WTC11 (cell line): ENCODE measurements at regions not wholly inside any gene's neighbourhood (a gene's known extent, or its start where the extent isn't known, plus 50 kb on each side); places are given as distances from the start of the nearest gene placed in this dataset.

ENCODE experiments used
- ATAC-seq: fragments of 200-7000 bp; cut with Tn5 transposase; 2 replicates; pipeline ENCODE4 v1.10.0; 2021; ENCODE audit warnings: mild to moderate bottlenecking, moderate library complexity
- CTCF ChIA-PET: fragments of 300-600 bp; sonication (Branson Sonifier 250); formaldehyde crosslinking; loops from one replicate; lab custom pipeline; 2021; ENCODE audit warnings: antibody characterized with exemption; lab: Charles Lee
- POLR2A ChIA-PET: fragments of 350-600 bp; sonication (Branson Sonifier 250); formaldehyde crosslinking; loops from one replicate; lab custom pipeline; 2021; ENCODE audit warnings: antibody characterized with exemption; lab: Charles Lee
- DNase-seq: peaks from one replicate; pipeline ENCODE4 v3.0.0; 2021; ENCODE audit warnings: low spot score
- H3K27ac Mint-ChIP-seq: 2 replicates; pipeline ENCODE4 v1.8.0; 2021; ENCODE audit warnings: mixed read lengths
- H3K27me3 Mint-ChIP-seq: 2 replicates; pipeline ENCODE4 v1.8.0; 2021; ENCODE audit warnings: low read depth, mild to moderate bottlenecking, moderate library complexity, mixed read lengths
- H3K36me3 Mint-ChIP-seq: 2 replicates; pipeline ENCODE4 v1.8.0; 2021; ENCODE audit warnings: mixed read lengths
- H3K4me1 Mint-ChIP-seq: 2 replicates; pipeline ENCODE4 v1.8.0; 2022; ENCODE audit warnings: mixed read lengths
- H3K4me3 Mint-ChIP-seq: 2 replicates; pipeline ENCODE4 v1.8.0; 2021; ENCODE audit warnings: mild to moderate bottlenecking, moderate library complexity, mixed read lengths
- H3K9me3 Mint-ChIP-seq: 2 replicates; pipeline ENCODE4 v1.8.0; 2021; ENCODE audit warnings: mixed read lengths
- ELF4 ChIP-seq: sonication (generic); formaldehyde crosslinking; IDR thresholded peaks from 2 replicates; pipeline ENCODE4 v1.8.1; 2022; ENCODE audit warnings: low read depth, mild to moderate bottlenecking, moderate library complexity, missing genetic modification reagents
- ETV6 ChIP-seq: sonication (generic); formaldehyde crosslinking; IDR thresholded peaks from 2 replicates; pipeline ENCODE4 v1.8.1; 2022; ENCODE audit warnings: mild to moderate bottlenecking, missing genetic modification reagents
- HMGA2 ChIP-seq: fragments of 250-450 bp; sonication (Bioruptor Pico); IDR thresholded peaks from 2 replicates; pipeline ENCODE4 v1.4.0; 2021; ENCODE audit warnings: mild to moderate bottlenecking, moderate library complexity
- JAZF1 ChIP-seq: fragments of 250-450 bp; sonication (Bioruptor Pico); IDR thresholded peaks from 2 replicates; pipeline ENCODE4 v1.9.0; 2021; ENCODE audit warnings: moderate library complexity, mild to moderate bottlenecking, inconsistent platforms
- JUN ChIP-seq: sonication (generic); formaldehyde crosslinking; IDR thresholded peaks from 2 replicates; pipeline ENCODE4 v1.8.0; 2023; ENCODE audit warnings: mild to moderate bottlenecking, missing genetic modification reagents
- MXD4 ChIP-seq: fragments of 250-450 bp; sonication (Bioruptor Pico); IDR thresholded peaks from 2 replicates; pipeline ENCODE4 v1.8.0; 2021; ENCODE audit warnings: mild to moderate bottlenecking, moderate library complexity, borderline replicate concordance
- NFE2L1 ChIP-seq: sonication (generic); formaldehyde crosslinking; IDR thresholded peaks from 2 replicates; pipeline ENCODE4 v1.8.1; 2023; ENCODE audit warnings: missing genetic modification reagents
- SOX15 ChIP-seq: fragments of 250-450 bp; sonication (Bioruptor Pico); IDR thresholded peaks from 2 replicates; pipeline ENCODE4 v1.9.0; 2021; ENCODE audit warnings: mild to moderate bottlenecking
- TCF7 ChIP-seq: sonication (generic); formaldehyde crosslinking; IDR thresholded peaks from 2 replicates; pipeline ENCODE4 v1.8.0; 2022; ENCODE audit warnings: mild to moderate bottlenecking, low read depth, missing genetic modification reagents, moderate library complexity
- TEAD1 ChIP-seq: sonication (generic); formaldehyde crosslinking; IDR thresholded peaks from 2 replicates; pipeline ENCODE4 v1.8.0; 2022; ENCODE audit warnings: mild to moderate bottlenecking, missing genetic modification reagents
- ZNF121 ChIP-seq: sonication (generic); formaldehyde crosslinking; IDR thresholded peaks from 2 replicates; pipeline ENCODE4 v1.8.0; 2023; ENCODE audit warnings: missing genetic modification reagents
- ZNF263 ChIP-seq: sonication (generic); formaldehyde crosslinking; IDR thresholded peaks from 2 replicates; pipeline ENCODE4 v1.8.1; 2022; ENCODE audit warnings: low read depth, mild to moderate bottlenecking, moderate library complexity, missing genetic modification reagents
- ZNF317 ChIP-seq: sonication (generic); formaldehyde crosslinking; IDR thresholded peaks from 2 replicates; pipeline ENCODE4 v1.8.1; 2023; ENCODE audit warnings: low read depth, mild to moderate bottlenecking, moderate library complexity, missing genetic modification reagents, borderline replicate concordance
- TF ChIP-seq, protein P1 (sequence below): sonication (generic); formaldehyde crosslinking; IDR thresholded peaks from 2 replicates; pipeline ENCODE4 v1.8.1; 2023; ENCODE audit warnings: mild to moderate bottlenecking, missing genetic modification reagents
- TF ChIP-seq, protein P2 (sequence below): sonication (generic); formaldehyde crosslinking; IDR thresholded peaks from 2 replicates; pipeline ENCODE4 v1.8.0; 2022; ENCODE audit warnings: mild to moderate bottlenecking, missing genetic modification reagents
- TF ChIP-seq, protein P3 (sequence below): fragments of 200-600 bp; IDR thresholded peaks from 2 replicates; pipeline ENCODE4 v1.8.0; 2022; ENCODE audit warnings: antibody characterized with exemption
- TF ChIP-seq, protein P4 (sequence below): fragments of 250-450 bp; sonication (Bioruptor Pico); conservative IDR thresholded peaks from 2 replicates; pipeline ENCODE4 v1.9.0; 2021; ENCODE audit warnings: mild to moderate bottlenecking
- TF ChIP-seq, protein P5 (sequence below): sonication (generic); formaldehyde crosslinking; IDR thresholded peaks from 2 replicates; pipeline ENCODE4 v1.8.0; 2022; ENCODE audit warnings: mild to moderate bottlenecking, missing genetic modification reagents

DNA sequence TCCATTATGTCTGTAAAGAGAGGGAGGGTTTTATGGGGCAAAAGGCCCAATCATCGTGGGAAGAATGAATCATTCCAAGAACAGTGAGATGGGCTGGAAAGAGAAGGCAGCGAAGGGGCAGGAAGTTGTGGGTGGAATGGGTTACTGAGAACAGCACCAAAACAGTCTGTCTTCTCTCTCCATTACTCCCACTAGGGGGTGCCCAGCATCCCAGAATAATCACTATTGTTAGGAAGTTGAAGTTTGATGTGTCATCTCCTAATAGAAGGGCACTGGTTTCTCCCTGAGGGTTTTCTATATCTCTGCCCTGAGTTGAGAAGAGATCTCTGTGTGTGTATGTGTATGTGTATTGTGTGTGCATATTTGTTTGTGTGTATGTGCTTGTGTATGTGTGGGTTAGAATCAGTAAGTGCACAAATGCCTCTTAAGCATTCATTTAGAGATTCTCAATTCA is 76.6 kb upstream of the MAP4K3 start:
- POLR2A ChIA-PET = no interaction called here
- ATAC-seq = peak; percentile 39
- CTCF ChIA-PET = interaction anchor here (0.7 to 1.1 kb wide), 2 partner anchors 80 to 216 kb away, joined by 4 read pairs; no protein-coding TSS in a partner anchor
- DNase-seq = peak; percentile 35
- H3K27me3 Mint-ChIP-seq = no peaks in the 10 kb centered on the region
- peaks cover 6% of the 10 kb centered on the region for H3K36me3 Mint-ChIP-seq
- peak overlapping the region; percentile 26 for H3K27ac Mint-ChIP-seq
- TF ChIP-seq, protein P1, sequence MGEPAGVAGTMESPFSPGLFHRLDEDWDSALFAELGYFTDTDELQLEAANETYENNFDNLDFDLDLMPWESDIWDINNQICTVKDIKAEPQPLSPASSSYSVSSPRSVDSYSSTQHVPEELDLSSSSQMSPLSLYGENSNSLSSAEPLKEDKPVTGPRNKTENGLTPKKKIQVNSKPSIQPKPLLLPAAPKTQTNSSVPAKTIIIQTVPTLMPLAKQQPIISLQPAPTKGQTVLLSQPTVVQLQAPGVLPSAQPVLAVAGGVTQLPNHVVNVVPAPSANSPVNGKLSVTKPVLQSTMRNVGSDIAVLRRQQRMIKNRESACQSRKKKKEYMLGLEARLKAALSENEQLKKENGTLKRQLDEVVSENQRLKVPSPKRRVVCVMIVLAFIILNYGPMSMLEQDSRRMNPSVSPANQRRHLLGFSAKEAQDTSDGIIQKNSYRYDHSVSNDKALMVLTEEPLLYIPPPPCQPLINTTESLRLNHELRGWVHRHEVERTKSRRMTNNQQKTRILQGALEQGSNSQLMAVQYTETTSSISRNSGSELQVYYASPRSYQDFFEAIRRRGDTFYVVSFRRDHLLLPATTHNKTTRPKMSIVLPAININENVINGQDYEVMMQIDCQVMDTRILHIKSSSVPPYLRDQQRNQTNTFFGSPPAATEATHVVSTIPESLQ (CRISPR knock-in tag) = no peak
- TF ChIP-seq, protein P2, sequence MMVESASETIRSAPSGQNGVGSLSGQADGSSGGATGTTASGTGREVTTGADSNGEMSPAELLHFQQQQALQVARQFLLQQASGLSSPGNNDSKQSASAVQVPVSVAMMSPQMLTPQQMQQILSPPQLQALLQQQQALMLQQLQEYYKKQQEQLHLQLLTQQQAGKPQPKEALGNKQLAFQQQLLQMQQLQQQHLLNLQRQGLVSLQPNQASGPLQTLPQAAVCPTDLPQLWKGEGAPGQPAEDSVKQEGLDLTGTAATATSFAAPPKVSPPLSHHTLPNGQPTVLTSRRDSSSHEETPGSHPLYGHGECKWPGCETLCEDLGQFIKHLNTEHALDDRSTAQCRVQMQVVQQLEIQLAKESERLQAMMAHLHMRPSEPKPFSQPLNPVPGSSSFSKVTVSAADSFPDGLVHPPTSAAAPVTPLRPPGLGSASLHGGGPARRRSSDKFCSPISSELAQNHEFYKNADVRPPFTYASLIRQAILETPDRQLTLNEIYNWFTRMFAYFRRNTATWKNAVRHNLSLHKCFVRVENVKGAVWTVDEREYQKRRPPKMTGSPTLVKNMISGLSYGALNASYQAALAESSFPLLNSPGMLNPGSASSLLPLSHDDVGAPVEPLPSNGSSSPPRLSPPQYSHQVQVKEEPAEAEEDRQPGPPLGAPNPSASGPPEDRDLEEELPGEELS (CRISPR knock-in tag) = no peak
- TF ChIP-seq TEAD1 (CRISPR knock-in tag) (peak; percentile 39; the same call in 1 of the 2 replicates), ZNF263 (CRISPR knock-in tag) (no peak)
- TF ChIP-seq, protein P3, sequence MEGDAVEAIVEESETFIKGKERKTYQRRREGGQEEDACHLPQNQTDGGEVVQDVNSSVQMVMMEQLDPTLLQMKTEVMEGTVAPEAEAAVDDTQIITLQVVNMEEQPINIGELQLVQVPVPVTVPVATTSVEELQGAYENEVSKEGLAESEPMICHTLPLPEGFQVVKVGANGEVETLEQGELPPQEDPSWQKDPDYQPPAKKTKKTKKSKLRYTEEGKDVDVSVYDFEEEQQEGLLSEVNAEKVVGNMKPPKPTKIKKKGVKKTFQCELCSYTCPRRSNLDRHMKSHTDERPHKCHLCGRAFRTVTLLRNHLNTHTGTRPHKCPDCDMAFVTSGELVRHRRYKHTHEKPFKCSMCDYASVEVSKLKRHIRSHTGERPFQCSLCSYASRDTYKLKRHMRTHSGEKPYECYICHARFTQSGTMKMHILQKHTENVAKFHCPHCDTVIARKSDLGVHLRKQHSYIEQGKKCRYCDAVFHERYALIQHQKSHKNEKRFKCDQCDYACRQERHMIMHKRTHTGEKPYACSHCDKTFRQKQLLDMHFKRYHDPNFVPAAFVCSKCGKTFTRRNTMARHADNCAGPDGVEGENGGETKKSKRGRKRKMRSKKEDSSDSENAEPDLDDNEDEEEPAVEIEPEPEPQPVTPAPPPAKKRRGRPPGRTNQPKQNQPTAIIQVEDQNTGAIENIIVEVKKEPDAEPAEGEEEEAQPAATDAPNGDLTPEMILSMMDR = 0 out of 2 replicates have a peak, but pooled peaks have one; percentile 17
- H3K4me1 Mint-ChIP-seq = peaks cover 70% of the 10 kb centered on the region
- no peaks in the 10 kb centered on the region; the same call in 1 of the 2 replicates for H3K9me3 Mint-ChIP-seq
- H3K4me3 Mint-ChIP-seq = no peak overlapping the region

DNA sequence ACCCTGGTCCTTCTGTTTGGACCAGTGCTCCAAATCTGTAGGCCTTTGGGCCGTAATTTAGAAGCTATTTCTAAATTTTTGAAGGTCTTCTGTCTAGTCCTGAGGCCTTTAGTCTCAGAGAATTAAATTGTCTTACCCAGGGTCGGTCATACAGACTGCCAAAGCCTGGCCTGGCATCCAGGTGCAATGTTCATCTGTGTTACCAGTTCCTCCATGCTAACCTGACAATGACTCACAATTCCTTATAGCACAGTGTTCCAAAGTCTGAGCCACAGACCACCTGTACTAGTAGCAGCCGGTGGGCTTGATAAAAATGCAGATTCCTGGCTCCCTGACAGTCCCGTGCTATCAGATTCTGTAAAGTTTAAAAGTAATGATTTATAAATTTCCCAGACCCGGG is 77.7 kb upstream of the MAP4K3 start:
- ATAC-seq = no peak
- no peak for DNase-seq
- Mint-ChIP-seq H3K4me3 (no peak overlapping the region), H3K4me1 (peaks cover 70% of the 10 kb centered on the region), H3K27me3 (no peaks in the 10 kb centered on the region), H3K9me3 (peaks cover 6% of the 10 kb centered on the region), H3K27ac (no peak overlapping the region; the same call in none of the 2 replicates), H3K36me3 (peaks cover 17% of the 10 kb centered on the region)
- POLR2A ChIA-PET = no interaction called here
- CTCF ChIA-PET = no interaction called here
- no peak for TF ChIP-seq MXD4 (CRISPR knock-in tag)
- no peak for TF ChIP-seq TCF7 (CRISPR knock-in tag)
- no peak for TF ChIP-seq JAZF1 (CRISPR knock-in tag)
- TF ChIP-seq NFE2L1 (CRISPR knock-in tag) = no peak
- TF ChIP-seq ZNF121 = no peak
- TF ChIP-seq ZNF263 (CRISPR knock-in tag) = no peak
- no peak for TF ChIP-seq SOX15 (CRISPR knock-in tag)
- no peak for TF ChIP-seq ELF4 (CRISPR knock-in tag)
- TF ChIP-seq, protein P4, sequence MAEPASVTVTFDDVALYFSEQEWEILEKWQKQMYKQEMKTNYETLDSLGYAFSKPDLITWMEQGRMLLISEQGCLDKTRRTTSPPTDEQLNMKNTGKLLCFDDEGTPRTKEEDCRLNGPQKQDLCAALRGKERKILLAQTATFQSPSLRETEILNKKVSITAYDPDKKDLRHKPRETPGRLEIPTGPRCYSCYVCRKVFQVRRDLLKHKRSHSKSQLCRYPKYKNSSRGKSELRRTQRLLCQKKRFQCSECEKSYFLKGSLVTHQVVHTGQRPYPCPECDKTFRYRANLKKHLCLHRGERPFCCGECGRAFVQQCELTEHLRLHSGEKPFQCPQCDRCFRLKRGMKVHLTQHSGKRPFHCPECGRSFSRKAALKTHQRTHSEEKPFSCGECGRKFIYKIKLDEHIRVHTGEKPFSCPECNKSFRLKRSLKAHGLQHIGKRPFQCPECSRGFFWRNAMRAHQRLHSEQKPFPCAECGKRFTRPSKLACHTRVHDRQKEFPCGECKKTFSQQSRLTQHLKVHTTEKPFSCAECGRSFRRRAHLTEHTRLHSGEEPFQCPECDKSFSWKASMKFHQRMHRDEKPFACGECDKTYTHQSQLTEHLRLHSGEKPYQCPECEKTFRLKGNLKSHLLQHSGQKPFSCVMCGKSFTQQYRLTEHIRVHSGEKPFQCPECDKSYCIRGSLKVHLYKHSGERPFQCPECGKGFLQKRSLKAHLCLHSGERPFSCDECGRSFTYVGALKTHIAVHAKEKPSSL = no peak
- no peak for TF ChIP-seq ZNF317 (CRISPR knock-in tag)
- no peak for TF ChIP-seq ETV6 (CRISPR knock-in tag)
- TF ChIP-seq JUN (CRISPR knock-in tag) = no peak
- no peak for TF ChIP-seq TEAD1 (CRISPR knock-in tag)
- TF ChIP-seq, protein P5, sequence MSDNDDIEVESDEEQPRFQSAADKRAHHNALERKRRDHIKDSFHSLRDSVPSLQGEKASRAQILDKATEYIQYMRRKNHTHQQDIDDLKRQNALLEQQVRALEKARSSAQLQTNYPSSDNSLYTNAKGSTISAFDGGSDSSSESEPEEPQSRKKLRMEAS = no peak
- TF ChIP-seq HMGA2 (CRISPR knock-in tag) = no peak
